ENCODE measurements at regions not wholly inside any gene's neighbourhood (a gene's known extent, or its start where the extent isn't known, plus 50 kb on each side); places are given as distances from the start of the nearest gene placed in this dataset.

GRCh38 chr21:34003428-34003827 is 70.0 kb upstream of the MRPS6 start:
- H3K9me3 Mint-ChIP-seq (ENCODE audit: low read depth) = peaks cover 4% of the 10 kb centered on the region
- H3K27me3 Mint-ChIP-seq = peaks cover 3% of the 10 kb centered on the region
- DNase-seq (ENCODE audit: low spot score, unreplicated experiment) = no peak
- H3K4me3 Mint-ChIP-seq (ENCODE audit: low read depth) = no peak overlapping the region
- H3K4me1 Mint-ChIP-seq (ENCODE audit: low read depth) = no peaks in the 10 kb centered on the region
- TF ChIP-seq CTCF (IDR thresholded peaks at IDR 0.05; ENCODE audit: unreplicated experiment) = no peak
- H3K27ac Mint-ChIP-seq = no peak overlapping the region
- no peaks in the 10 kb centered on the region for H3K36me3 Mint-ChIP-seq (ENCODE audit: insufficient read depth)

- Mint-ChIP-seq H3K27me3 (peaks cover 3% of the 10 kb centered on the region), H3K4me3 (ENCODE audit: low read depth) (no peak overlapping the region), H3K27ac (no peak overlapping the region), H3K9me3 (ENCODE audit: low read depth) (peaks cover 5% of the 10 kb centered on the region), H3K36me3 (ENCODE audit: insufficient read depth) (no peaks in the 10 kb centered on the region), H3K4me1 (ENCODE audit: low read depth) (no peaks in the 10 kb centered on the region)
- no peak for DNase-seq (ENCODE audit: low spot score, unreplicated experiment)
- TF ChIP-seq CTCF (IDR thresholded peaks at IDR 0.05; ENCODE audit: unreplicated experiment) = no peak
These were observed 73.0 kb upstream of the MRPS6 start for GRCh38 chr21:34000375-34000774.

- Mint-ChIP-seq H3K9me3 (ENCODE audit: low read depth) (peaks cover 5% of the 10 kb centered on the region), H3K27ac (no peak overlapping the region), H3K27me3 (peaks cover 3% of the 10 kb centered on the region), H3K4me1 (ENCODE audit: low read depth) (no peaks in the 10 kb centered on the region), H3K36me3 (ENCODE audit: insufficient read depth) (no peaks in the 10 kb centered on the region), H3K4me3 (ENCODE audit: low read depth) (no peak overlapping the region)
- no peak for DNase-seq (ENCODE audit: low spot score, unreplicated experiment)
- no peak for TF ChIP-seq CTCF (IDR thresholded peaks at IDR 0.05; ENCODE audit: unreplicated experiment)
These were observed 74.6 kb upstream of the MRPS6 start for GRCh38 chr21:33998809-33999208.

GRCh38 chr21:33998402-33998801 is 75.0 kb upstream of the MRPS6 start:
- H3K27ac Mint-ChIP-seq = no peak overlapping the region
- no peak for TF ChIP-seq CTCF (IDR thresholded peaks at IDR 0.05; ENCODE audit: unreplicated experiment)
- no peaks in the 10 kb centered on the region for H3K36me3 Mint-ChIP-seq (ENCODE audit: insufficient read depth)
- peaks cover 5% of the 10 kb centered on the region for H3K9me3 Mint-ChIP-seq (ENCODE audit: low read depth)
- H3K4me1 Mint-ChIP-seq (ENCODE audit: low read depth) = no peaks in the 10 kb centered on the region
- H3K27me3 Mint-ChIP-seq = peaks cover 3% of the 10 kb centered on the region
- no peak for DNase-seq (ENCODE audit: low spot score, unreplicated experiment)
- no peak overlapping the region for H3K4me3 Mint-ChIP-seq (ENCODE audit: low read depth)

- no peak overlapping the region for H3K27ac Mint-ChIP-seq
These were observed 75.9 kb upstream of the MRPS6 start for GRCh38 chr21:33997436-33997835.

More at GRCh38 chr21:33997436-33997835, 75.9 kb upstream of the MRPS6 start:
- no peaks in the 10 kb centered on the region for H3K36me3 Mint-ChIP-seq (ENCODE audit: insufficient read depth)
- H3K27me3 Mint-ChIP-seq = peaks cover 3% of the 10 kb centered on the region
- H3K4me3 Mint-ChIP-seq (ENCODE audit: low read depth) = no peak overlapping the region
- peaks cover 5% of the 10 kb centered on the region for H3K9me3 Mint-ChIP-seq (ENCODE audit: low read depth)
- no peak for TF ChIP-seq CTCF (IDR thresholded peaks at IDR 0.05; ENCODE audit: unreplicated experiment)
- H3K4me1 Mint-ChIP-seq (ENCODE audit: low read depth) = no peaks in the 10 kb centered on the region
- no peak for DNase-seq (ENCODE audit: low spot score, unreplicated experiment)
